CD4-positive, alpha-beta memory T cell (primary cell): ENCODE measurements at regions not wholly inside any gene's neighbourhood (a gene's known extent, or its start where the extent isn't known, plus 50 kb on each side); places are given as distances from the start of the nearest gene placed in this dataset.
A peak's percentile ranks its signal among the peaks of the same experiment; 100 is the strongest.

Experiments
- CTCF ChIA-PET: fragments of 350-600 bp; sonication (Branson Sonifier 250); formaldehyde crosslinking; loops from one replicate; lab custom pipeline; 2021; ENCODE audit warnings: inconsistent platforms; ENCODE audit not compliant: partially characterized antibody; lab: Charles Lee
- POLR2A ChIA-PET: fragments of 350-600 bp; sonication (Branson Sonifier 250); formaldehyde crosslinking; loops from one replicate; lab custom pipeline; 2021; ENCODE audit not compliant: partially characterized antibody; lab: Charles Lee
- DNase-seq, 5 donors: peaks; one replicate each; pipeline versions ENCODE4 v3.0.0 to v3.0.0-alpha.2; 2020 to 2022; ENCODE audit warnings: mixed read lengths in 1 of 5
- H3K27ac ChIP-seq: one replicate; pipeline ENCODE4 v1.7.0; 2013; ENCODE audit warnings: low read depth, low read length
- H3K27me3 ChIP-seq: 2 replicates; pipeline ENCODE4 v1.7.0; 2013; ENCODE audit warnings: mild to moderate bottlenecking, low read length, moderate library complexity; ENCODE audit not compliant: insufficient read depth
- H3K36me3 ChIP-seq: 2 replicates; pipeline ENCODE4 v1.7.0; 2013; ENCODE audit warnings: mild to moderate bottlenecking, low read length, moderate library complexity; ENCODE audit not compliant: insufficient read depth
- H3K4me1 ChIP-seq: 2 replicates; pipeline ENCODE4 v1.7.0; 2013; ENCODE audit warnings: mild to moderate bottlenecking, low read length, moderate library complexity; ENCODE audit not compliant: insufficient read depth
- H3K4me3 ChIP-seq, 2 donors: one replicate each; pipeline ENCODE4 v1.7.0; 2013; ENCODE audit warnings: low read length in 2 of 2, mild to moderate bottlenecking in 1 of 2
- H3K9me3 ChIP-seq, 2 donors: one replicate each; pipeline ENCODE4 v1.7.0; 2013; ENCODE audit warnings: low read length in 2 of 2, control low read depth in 1 of 2; ENCODE audit not compliant: control insufficient read depth in 1 of 2
- H3K27ac Mint-ChIP-seq, 7 donors: one replicate each; pipeline ENCODE4 v1.8.0; 2020 to 2021; ENCODE audit warnings: mixed read lengths in 7 of 7, mild to moderate bottlenecking in 6 of 7, inconsistent platforms in 3 of 7, moderate library complexity in 3 of 7
- H3K27me3 Mint-ChIP-seq, 2 donors: one replicate each; pipeline ENCODE4 v1.8.0; 2020 to 2021; ENCODE audit warnings: mixed read lengths in 2 of 2
- H3K36me3 Mint-ChIP-seq, 2 donors: one replicate each; pipeline ENCODE4 v1.8.0; 2020 to 2021; ENCODE audit warnings: mixed read lengths in 2 of 2, inconsistent platforms in 1 of 2, mild to moderate bottlenecking in 1 of 2
- H3K4me1 Mint-ChIP-seq, 4 donors: one replicate each; pipeline ENCODE4 v1.8.0; 2020 to 2021; ENCODE audit warnings: mixed read lengths in 4 of 4, mild to moderate bottlenecking in 1 of 4
- H3K4me3 Mint-ChIP-seq, 8 donors: one replicate each; pipeline ENCODE4 v1.8.0; 2020 to 2021; ENCODE audit warnings: mixed read lengths in 8 of 8, mild to moderate bottlenecking in 7 of 8, moderate library complexity in 6 of 8, inconsistent platforms in 3 of 8
- H3K9me3 Mint-ChIP-seq, 8 donors: one replicate each; pipeline ENCODE4 v1.8.0; 2020 to 2021; ENCODE audit warnings: mixed read lengths in 8 of 8, mild to moderate bottlenecking in 5 of 8, inconsistent platforms in 3 of 8, moderate library complexity in 1 of 8
- intact Hi-C: fragments of 100-400 bp; cut with micrococcal nuclease; formaldehyde crosslinking; loops from one replicate; pipeline ENCODE4 v1.15.1; 2023

GRCh38 chr6:11415557-11415956 is 122.0 kb upstream of the TMEM170B start:
- no peak overlapping the region for H3K4me3 Mint-ChIP-seq
- peaks cover 19 to 37% (median 25%) of the 10 kb centered on the region in 4 donors for H3K4me1 Mint-ChIP-seq
- no peak overlapping the region for H3K4me3 ChIP-seq
- intact Hi-C loops: loop anchor here (10.0 kb wide), 1 partner anchor 51 kb away; no protein-coding TSS in a partner anchor
- peaks cover 34% of the 10 kb centered on the region for H3K4me1 ChIP-seq
- ChIA-PET POLR2A (interaction anchor here (1.5 to 3.7 kb wide), 3 partner anchors 13 to 183 kb away, joined by 5 to 27 read pairs (median 9); partner anchors contain the start of gene NEDD9), CTCF (interaction anchor here (0.7 to 4.5 kb wide), 4 partner anchors 34 to 242 kb away, joined by 5 to 29 read pairs (median 6); no protein-coding TSS in a partner anchor)
- peaks cover 0 to 3% (median 0%) of the 10 kb centered on the region in 8 donors for H3K9me3 Mint-ChIP-seq
- DNase-seq: no peak
- no peaks in the 10 kb centered on the region for H3K36me3 ChIP-seq
- H3K36me3 Mint-ChIP-seq: no peaks in the 10 kb centered on the region
- no peaks in the 10 kb centered on the region for H3K27me3 ChIP-seq
- peak overlapping the region in 2 of 7 donors; percentile 82 to 93 for H3K27ac Mint-ChIP-seq
- H3K27ac ChIP-seq: no peak overlapping the region
- no peaks in the 10 kb centered on the region for H3K27me3 Mint-ChIP-seq
- no peaks in the 10 kb centered on the region for H3K9me3 ChIP-seq

DNA sequence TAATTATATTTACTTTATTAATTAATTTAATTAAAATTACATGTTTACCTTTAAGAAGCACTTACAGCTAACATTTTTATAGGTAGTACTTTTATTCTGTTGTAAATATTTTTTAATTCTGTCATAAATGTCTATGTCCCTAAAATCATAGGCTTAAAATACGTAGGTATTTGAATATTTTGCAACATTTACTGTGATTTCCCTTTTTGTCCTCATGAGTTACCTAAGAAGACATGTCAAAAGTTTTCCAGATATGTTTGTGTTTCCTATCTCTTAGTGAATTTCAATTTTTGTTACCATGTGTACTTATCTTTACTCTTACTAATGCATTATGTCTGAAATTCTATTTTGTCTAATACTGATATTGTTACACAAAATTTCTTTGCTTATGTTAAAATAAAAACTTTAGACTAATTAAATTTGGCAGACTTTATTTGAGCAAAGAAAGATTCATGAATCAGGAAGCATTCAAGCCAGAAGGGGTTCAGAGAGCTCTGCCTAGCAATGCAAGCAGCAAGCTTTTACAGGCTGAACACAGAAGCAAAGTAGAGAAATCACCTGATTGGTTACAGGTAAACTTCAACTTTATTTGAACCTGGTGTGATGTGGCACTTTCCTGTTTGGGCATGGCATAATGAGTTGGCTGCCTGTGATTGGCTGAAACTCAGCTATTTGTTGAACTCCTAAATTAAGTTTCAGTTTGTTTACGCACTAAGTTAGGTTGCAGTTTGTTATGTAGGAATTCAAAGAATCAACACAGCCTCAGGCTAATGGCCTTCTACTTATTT is 123.2 kb upstream of the TMEM170B start:
- Histone ChIP-seq H3K4me1 (peaks cover 34% of the 10 kb centered on the region), H3K4me3 (no peak overlapping the region), H3K36me3 (no peaks in the 10 kb centered on the region), H3K27me3 (no peaks in the 10 kb centered on the region), H3K27ac (no peak overlapping the region), H3K9me3 (no peaks in the 10 kb centered on the region)
- intact Hi-C loops: loop anchor here (10.0 kb wide), 1 partner anchor 50 kb away; no protein-coding TSS in a partner anchor
- H3K9me3 Mint-ChIP-seq: no peaks in the 10 kb centered on the region
- ChIA-PET CTCF (interaction anchor here (1.2 to 4.5 kb wide), 3 partner anchors 13 to 241 kb away, joined by 3 to 29 read pairs (median 5); no protein-coding TSS in a partner anchor), POLR2A (interaction anchor here (1.0 to 3.7 kb wide), 4 partner anchors 14 to 190 kb away, joined by 4 to 27 read pairs (median 7); partner anchors contain the start of gene NEDD9)
- peak; percentile 68 to 81 (median 77) for DNase-seq
- H3K4me1 Mint-ChIP-seq: peaks cover 19 to 37% (median 25%) of the 10 kb centered on the region in 4 donors
- no peaks in the 10 kb centered on the region for H3K36me3 Mint-ChIP-seq
- peak overlapping the region; percentile 30 to 71 (median 64) for H3K4me3 Mint-ChIP-seq
- H3K27me3 Mint-ChIP-seq: no peaks in the 10 kb centered on the region
- peak overlapping the region; percentile 17 to 93 (median 78) for H3K27ac Mint-ChIP-seq

GRCh38 chr6:11413728-11414127 is 123.8 kb upstream of the TMEM170B start:
- Mint-ChIP-seq H3K4me1 (peaks cover 19 to 37% (median 25%) of the 10 kb centered on the region in 4 donors), H3K9me3 (no peaks in the 10 kb centered on the region), H3K4me3 (peak overlapping the region in 3 of 8 donors; percentile 0 to 41 (median 32)), H3K27ac (peak overlapping the region in 2 of 7 donors; percentile 40 to 53), H3K36me3 (no peaks in the 10 kb centered on the region), H3K27me3 (no peaks in the 10 kb centered on the region)
- Histone ChIP-seq H3K4me3 (no peak overlapping the region), H3K27ac (no peak overlapping the region), H3K36me3 (no peaks in the 10 kb centered on the region), H3K9me3 (no peaks in the 10 kb centered on the region), H3K27me3 (no peaks in the 10 kb centered on the region), H3K4me1 (peaks cover 34% of the 10 kb centered on the region)
- ChIA-PET CTCF (interaction anchor here (1.2 to 4.5 kb wide), 2 partner anchors 13 to 240 kb away, joined by 4 to 29 read pairs; no protein-coding TSS in a partner anchor), POLR2A (interaction anchor here (1.8 to 3.7 kb wide), 2 partner anchors 32 to 181 kb away, joined by 9 to 27 read pairs; partner anchors contain the start of gene NEDD9)
- no peak for DNase-seq
- intact Hi-C loops: loop anchor here (1.0 to 10.0 kb wide), 3 partner anchors 31 to 241 kb away; no protein-coding TSS in a partner anchor

DNA sequence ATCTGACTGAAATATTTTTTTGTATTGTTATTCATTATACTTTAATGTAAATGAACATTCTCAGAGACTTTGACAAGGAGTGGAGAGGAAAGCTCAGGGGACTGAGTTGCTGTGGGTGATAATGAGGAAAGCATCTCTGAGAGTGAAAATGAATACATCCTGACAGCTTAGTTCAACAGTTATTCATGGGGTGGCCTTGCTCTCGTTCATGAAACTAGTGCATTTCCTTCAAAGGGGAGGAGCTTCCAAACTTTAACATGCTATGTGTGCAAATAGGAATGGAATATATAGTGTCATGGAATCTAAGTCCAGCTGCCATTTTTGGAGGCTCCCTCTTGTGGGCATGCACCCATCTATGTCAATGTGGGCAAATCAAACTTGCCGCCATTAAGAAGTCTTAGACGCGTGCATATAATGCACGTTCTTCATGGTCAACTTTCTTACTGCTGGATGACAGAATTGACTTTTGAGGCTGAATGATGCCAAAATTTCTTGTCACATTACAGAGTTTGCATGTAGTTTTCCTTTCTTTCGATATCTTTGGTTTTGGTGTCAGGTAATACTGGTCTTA is 124.3 kb upstream of the TMEM170B start:
- peak in 1 of 5 donors; percentile 12 for DNase-seq
- POLR2A ChIA-PET: interaction anchor here (3.7 kb wide), 1 partner anchor 31 kb away, joined by 27 read pairs; no protein-coding TSS in a partner anchor
- peaks cover 19 to 37% (median 25%) of the 10 kb centered on the region in 4 donors for H3K4me1 Mint-ChIP-seq
- intact Hi-C loops: loop anchor here (1.0 to 10.0 kb wide), 3 partner anchors 30 to 241 kb away; no protein-coding TSS in a partner anchor
- no peaks in the 10 kb centered on the region for H3K9me3 Mint-ChIP-seq
- CTCF ChIA-PET: interaction anchor here (0.8 to 4.5 kb wide), 5 partner anchors 13 to 240 kb away, joined by 3 to 29 read pairs (median 4); no protein-coding TSS in a partner anchor
- no peaks in the 10 kb centered on the region for H3K36me3 Mint-ChIP-seq
- peak overlapping the region in 6 of 7 donors; percentile 17 to 77 (median 52) for H3K27ac Mint-ChIP-seq
- H3K9me3 ChIP-seq: no peaks in the 10 kb centered on the region
- H3K4me3 ChIP-seq: no peak overlapping the region
- H3K27me3 Mint-ChIP-seq: no peaks in the 10 kb centered on the region
- H3K27ac ChIP-seq: no peak overlapping the region
- H3K27me3 ChIP-seq: no peaks in the 10 kb centered on the region
- peaks cover 34% of the 10 kb centered on the region for H3K4me1 ChIP-seq
- peak overlapping the region in 4 of 8 donors; percentile 2 to 61 (median 36) for H3K4me3 Mint-ChIP-seq
- no peaks in the 10 kb centered on the region for H3K36me3 ChIP-seq

GRCh38 chr6:11412616-11413015 is 124.9 kb upstream of the TMEM170B start:
- POLR2A ChIA-PET: interaction anchor here (3.7 kb wide), 1 partner anchor 30 kb away, joined by 27 read pairs; no protein-coding TSS in a partner anchor
- H3K27ac Mint-ChIP-seq: peak overlapping the region in 2 of 7 donors; percentile 47 to 77

GRCh38 chr6:11412011-11412424 is 125.5 kb upstream of the TMEM170B start:
- no peaks in the 10 kb centered on the region for H3K36me3 Mint-ChIP-seq
- Histone ChIP-seq H3K4me3 (no peak overlapping the region), H3K36me3 (no peaks in the 10 kb centered on the region), H3K9me3 (no peaks in the 10 kb centered on the region), H3K27ac (peak overlapping the region; percentile 3), H3K4me1 (peaks cover 34% of the 10 kb centered on the region), H3K27me3 (no peaks in the 10 kb centered on the region)
- DNase-seq: no peak
- no peaks in the 10 kb centered on the region for H3K9me3 Mint-ChIP-seq
- intact Hi-C loops: loop anchor here (2.0 to 10.0 kb wide), 2 partner anchors 29 to 47 kb away; no protein-coding TSS in a partner anchor
- ChIA-PET POLR2A (interaction anchor here (3.7 kb wide), 1 partner anchor 30 kb away, joined by 27 read pairs; no protein-coding TSS in a partner anchor), CTCF (no interaction called here)
- H3K27ac Mint-ChIP-seq: peak overlapping the region in 5 of 7 donors; percentile 6 to 70 (median 52)
- H3K4me3 Mint-ChIP-seq: peak overlapping the region in 5 of 8 donors; percentile 29 to 56 (median 49)
- no peaks in the 10 kb centered on the region for H3K27me3 Mint-ChIP-seq
- peaks cover 19 to 37% (median 25%) of the 10 kb centered on the region in 4 donors for H3K4me1 Mint-ChIP-seq

More at GRCh38 chr6:11412616-11413015, 124.9 kb upstream of the TMEM170B start:
- H3K4me1 Mint-ChIP-seq: peaks cover 19 to 37% (median 25%) of the 10 kb centered on the region in 4 donors
- no peaks in the 10 kb centered on the region for H3K9me3 Mint-ChIP-seq
- H3K36me3 ChIP-seq: no peaks in the 10 kb centered on the region
- intact Hi-C loops: loop anchor here (1.0 to 10.0 kb wide), 3 partner anchors 30 to 240 kb away; no protein-coding TSS in a partner anchor
- peaks cover 34% of the 10 kb centered on the region for H3K4me1 ChIP-seq
- H3K36me3 Mint-ChIP-seq: no peaks in the 10 kb centered on the region
- H3K4me3 Mint-ChIP-seq: no peak overlapping the region
- no peak for DNase-seq
- no peaks in the 10 kb centered on the region for H3K27me3 ChIP-seq
- H3K27ac ChIP-seq: peak overlapping the region; percentile 3
- no peaks in the 10 kb centered on the region for H3K9me3 ChIP-seq
- no peak overlapping the region for H3K4me3 ChIP-seq
- H3K27me3 Mint-ChIP-seq: no peaks in the 10 kb centered on the region
- CTCF ChIA-PET: interaction anchor here (0.8 to 4.5 kb wide), 5 partner anchors 12 to 239 kb away, joined by 3 to 29 read pairs (median 4); no protein-coding TSS in a partner anchor
